22Rv1 (cell line): ENCODE measurements at regions not wholly inside any gene's neighbourhood (a gene's known extent, or its start where the extent isn't known, plus 50 kb on each side); places are given as distances from the start of the nearest gene placed in this dataset.

Experiments used
- ZFX ChIP-seq: fragments of 450-650 bp; IDR thresholded peaks from 2 replicates; pipeline ENCODE4 v1.6.1; 2017; ENCODE audit warnings: antibody characterized with exemption, borderline replicate concordance
- TF ChIP-seq, protein P1 (sequence below): fragments of 450-650 bp; IDR thresholded peaks from 2 replicates; pipeline ENCODE4 v1.5.1; 2017; ENCODE audit warnings: mild to moderate bottlenecking

DNA sequence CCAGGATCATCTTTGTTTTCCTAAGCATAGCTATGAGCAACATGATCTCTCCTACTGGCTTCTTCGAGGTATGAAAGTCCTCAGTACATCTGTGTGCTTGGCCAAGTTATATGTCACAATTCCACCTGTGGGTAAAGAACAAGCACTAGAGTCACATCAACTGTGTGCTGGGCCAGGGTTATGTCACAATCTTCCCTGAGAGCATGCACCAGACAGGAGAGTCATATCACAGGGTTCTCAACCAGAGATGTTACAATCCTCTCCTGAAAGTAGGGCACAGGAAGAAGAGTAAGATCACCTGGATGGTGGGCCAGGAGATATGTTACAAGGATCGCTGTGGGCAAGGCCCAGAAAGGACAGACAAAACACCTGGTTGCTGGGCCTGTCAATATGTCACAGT lies 143.7 kb downstream of the ZNF675 start:
- TF ChIP-seq, protein P1, sequence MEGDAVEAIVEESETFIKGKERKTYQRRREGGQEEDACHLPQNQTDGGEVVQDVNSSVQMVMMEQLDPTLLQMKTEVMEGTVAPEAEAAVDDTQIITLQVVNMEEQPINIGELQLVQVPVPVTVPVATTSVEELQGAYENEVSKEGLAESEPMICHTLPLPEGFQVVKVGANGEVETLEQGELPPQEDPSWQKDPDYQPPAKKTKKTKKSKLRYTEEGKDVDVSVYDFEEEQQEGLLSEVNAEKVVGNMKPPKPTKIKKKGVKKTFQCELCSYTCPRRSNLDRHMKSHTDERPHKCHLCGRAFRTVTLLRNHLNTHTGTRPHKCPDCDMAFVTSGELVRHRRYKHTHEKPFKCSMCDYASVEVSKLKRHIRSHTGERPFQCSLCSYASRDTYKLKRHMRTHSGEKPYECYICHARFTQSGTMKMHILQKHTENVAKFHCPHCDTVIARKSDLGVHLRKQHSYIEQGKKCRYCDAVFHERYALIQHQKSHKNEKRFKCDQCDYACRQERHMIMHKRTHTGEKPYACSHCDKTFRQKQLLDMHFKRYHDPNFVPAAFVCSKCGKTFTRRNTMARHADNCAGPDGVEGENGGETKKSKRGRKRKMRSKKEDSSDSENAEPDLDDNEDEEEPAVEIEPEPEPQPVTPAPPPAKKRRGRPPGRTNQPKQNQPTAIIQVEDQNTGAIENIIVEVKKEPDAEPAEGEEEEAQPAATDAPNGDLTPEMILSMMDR: no peak
- no peak for TF ChIP-seq ZFX
